KMS-11 (cell line): ENCODE measurements at regions not wholly inside any gene's neighbourhood (a gene's known extent, or its start where the extent isn't known, plus 50 kb on each side); places are given as distances from the start of the nearest gene placed in this dataset.

Experiments
- H2AFZ ChIP-seq: fragments of 200-600 bp; sonication (generic); 2 replicates; pipeline ENCODE4 v1.6.1; 2016; ENCODE audit warnings: antibody characterized with exemption, mixed run types, low read depth
- H3K27ac ChIP-seq: fragments of 200-600 bp; sonication (generic); 2 replicates; pipeline ENCODE4 v1.6.1; 2016; ENCODE audit warnings: mild to moderate bottlenecking, mixed run types
- H3K27me3 ChIP-seq: fragments of 200-600 bp; sonication (generic); 2 replicates; pipeline ENCODE4 v1.6.1; 2017; ENCODE audit warnings: mild to moderate bottlenecking, low read depth, mixed run types, moderate library complexity; ENCODE audit not compliant: insufficient read depth
- H3K36me3 ChIP-seq: fragments of 200-600 bp; sonication (generic); 2 replicates; pipeline ENCODE4 v1.6.1; 2017; ENCODE audit warnings: mild to moderate bottlenecking, mixed run types; ENCODE audit not compliant: insufficient read depth
- H3K4me1 ChIP-seq: fragments of 200-600 bp; sonication (generic); 2 replicates; pipeline ENCODE4 v1.6.1; 2016; ENCODE audit warnings: mild to moderate bottlenecking, low read depth, mixed run types; ENCODE audit not compliant: poor library complexity, severe bottlenecking
- H3K4me2 ChIP-seq: fragments of 200-600 bp; sonication (generic); 2 replicates; pipeline ENCODE4 v1.7.0; 2016; ENCODE audit warnings: mild to moderate bottlenecking, mixed run types
- H3K4me3 ChIP-seq: fragments of 200-600 bp; sonication (generic); IDR thresholded peaks from 2 replicates; pipeline ENCODE4 v1.6.1; 2017; ENCODE audit warnings: low read depth, low read length, mixed read lengths; ENCODE audit not compliant: insufficient read depth
- H3K79me2 ChIP-seq: fragments of 200-600 bp; sonication (generic); 2 replicates; pipeline ENCODE4 v1.6.1; 2016; ENCODE audit warnings: low read depth, mixed run types; ENCODE audit not compliant: insufficient read depth
- H3K9ac ChIP-seq: fragments of 200-600 bp; sonication (generic); 2 replicates; pipeline ENCODE4 v1.6.1; 2016; ENCODE audit warnings: mild to moderate bottlenecking, mixed run types
- H4K20me1 ChIP-seq: fragments of 200-600 bp; sonication (generic); 2 replicates; pipeline ENCODE4 v1.6.1; 2016; ENCODE audit warnings: mild to moderate bottlenecking, mixed run types; ENCODE audit not compliant: insufficient read depth
- CTCF ChIP-seq: fragments of 200-600 bp; sonication (generic); conservative IDR thresholded peaks from 2 replicates; pipeline ENCODE4 v1.6.1; 2017; ENCODE audit warnings: low read depth, mild to moderate bottlenecking, antibody characterized with exemption, low read length, moderate library complexity, mixed read lengths

GRCh38 chr2:136492901-136493300 lies 272.4 kb upstream of the THSD7B start:
- no peak for TF ChIP-seq CTCF
- no peak overlapping the region for H3K27ac ChIP-seq
- H3K4me2 ChIP-seq = no peak overlapping the region
- H3K79me2 ChIP-seq = no peaks in the 10 kb centered on the region
- H3K36me3 ChIP-seq = no peaks in the 10 kb centered on the region
- no peak overlapping the region for H3K9ac ChIP-seq
- no peak overlapping the region for H2AFZ ChIP-seq
- no peak overlapping the region for H3K4me3 ChIP-seq
- no peaks in the 10 kb centered on the region for H4K20me1 ChIP-seq
- no peaks in the 10 kb centered on the region for H3K4me1 ChIP-seq
- H3K27me3 ChIP-seq = no peaks in the 10 kb centered on the region

- Histone ChIP-seq H2AFZ (no peak overlapping the region), H4K20me1 (no peaks in the 10 kb centered on the region), H3K36me3 (no peaks in the 10 kb centered on the region), H3K4me2 (no peak overlapping the region), H3K9ac (no peak overlapping the region), H3K4me3 (no peak overlapping the region), H3K27ac (no peak overlapping the region), H3K79me2 (no peaks in the 10 kb centered on the region), H3K4me1 (no peaks in the 10 kb centered on the region), H3K27me3 (no peaks in the 10 kb centered on the region)
- TF ChIP-seq CTCF = no peak
These were observed 275.2 kb upstream of the THSD7B start for GRCh38 chr2:136490100-136490499.

- Histone ChIP-seq H3K27ac (no peak overlapping the region), H2AFZ (no peak overlapping the region), H3K79me2 (no peaks in the 10 kb centered on the region), H4K20me1 (no peaks in the 10 kb centered on the region), H3K4me3 (no peak overlapping the region), H3K4me1 (peaks cover 14% of the 10 kb centered on the region), H3K36me3 (no peaks in the 10 kb centered on the region), H3K27me3 (no peaks in the 10 kb centered on the region), H3K9ac (no peak overlapping the region), H3K4me2 (no peak overlapping the region)
- TF ChIP-seq CTCF = no peak
These were observed 277.9 kb upstream of the THSD7B start for GRCh38 chr2:136487421-136487820.

- TF ChIP-seq CTCF = no peak
- Histone ChIP-seq H3K27ac (no peak overlapping the region), H2AFZ (no peak overlapping the region), H3K9ac (no peak overlapping the region), H3K36me3 (no peaks in the 10 kb centered on the region), H3K27me3 (no peaks in the 10 kb centered on the region), H3K4me2 (no peak overlapping the region), H3K4me3 (no peak overlapping the region), H3K4me1 (peaks cover 14% of the 10 kb centered on the region), H4K20me1 (no peaks in the 10 kb centered on the region), H3K79me2 (no peaks in the 10 kb centered on the region)
These were observed 279.2 kb upstream of the THSD7B start for GRCh38 chr2:136486115-136486514.
